HEK293 (cell line): ENCODE measurements at regions not wholly inside any gene's neighbourhood (a gene's known extent, or its start where the extent isn't known, plus 50 kb on each side); places are given as distances from the start of the nearest gene placed in this dataset.

Source experiments
- ZNF175 ChIP-seq: fragments of 450-650 bp; formaldehyde crosslinking; IDR thresholded peaks from 2 replicates; pipeline ENCODE4 v1.5.1; 2016; ENCODE audit warnings: missing biosample characterization, missing genetic modification characterization
- ZNF274 ChIP-seq, 2 experiments: fragments of 200-500 bp in 1 of 2; fragments of 450-650 bp in 1 of 2; sonication (Bioruptor generic) in 1 of 2; formaldehyde crosslinking in 1 of 2; IDR thresholded peaks; 2 replicates each; pipeline versions ENCODE4 v1.5.1 to v1.6.1; 2014 to 2016; ENCODE audit warnings: borderline replicate concordance in 1 of 2, inconsistent platforms in 1 of 2, low read length in 1 of 2, missing biosample characterization in 1 of 2, missing genetic modification characterization in 1 of 2

GRCh38 chr6:134493789-134494188, 175.9 kb upstream of the SGK1 start:
- TF ChIP-seq ZNF274 (IDR thresholded peaks at IDR 0.05; ENCODE audit: low read length), result no peak
- TF ChIP-seq ZNF274 (tag by site-specific recombination; IDR thresholded peaks at IDR 0.05; ENCODE audit: borderline replicate concordance), result no peak
- no peak for TF ChIP-seq ZNF175
